Muscle layer of duodenum (tissue), 2 donors: ENCODE measurements at regions not wholly inside any gene's neighbourhood (a gene's known extent, or its start where the extent isn't known, plus 50 kb on each side); places are given as distances from the start of the nearest gene placed in this dataset.

Source experiments
- H3K27ac ChIP-seq: one replicate; pipeline ENCODE4 v1.7.0; 2013; ENCODE audit warnings: mild to moderate bottlenecking, low read length
- H3K27me3 ChIP-seq: one replicate; pipeline ENCODE4 v1.7.0; 2013; ENCODE audit warnings: low read depth, mild to moderate bottlenecking, control low read depth, low read length
- H3K36me3 ChIP-seq, 2 donors: one replicate each; pipeline ENCODE4 v1.7.0; 2013; ENCODE audit warnings: low read length in 2 of 2, control low read depth in 1 of 2, mild to moderate bottlenecking in 1 of 2; ENCODE audit not compliant: insufficient read depth in 2 of 2, control insufficient read depth in 1 of 2
- H3K4me1 ChIP-seq, 2 donors: one replicate each; pipeline ENCODE4 v1.7.0; 2013; ENCODE audit warnings: low read length in 2 of 2, mild to moderate bottlenecking in 2 of 2, control low read depth in 1 of 2, moderate library complexity in 1 of 2; ENCODE audit not compliant: insufficient read depth in 2 of 2, control insufficient read depth in 1 of 2
- H3K4me3 ChIP-seq, 2 donors: one replicate each; pipeline ENCODE4 v1.7.0; 2013; ENCODE audit warnings: low read length in 2 of 2, low read depth in 1 of 2, mild to moderate bottlenecking in 1 of 2
- H3K9me3 ChIP-seq, 2 donors: one replicate each; pipeline ENCODE4 v1.7.0; 2013; ENCODE audit warnings: low read length in 2 of 2, control low read depth in 1 of 2, mild to moderate bottlenecking in 1 of 2; ENCODE audit not compliant: control insufficient read depth in 1 of 2
- donor health status: healthy.

DNA sequence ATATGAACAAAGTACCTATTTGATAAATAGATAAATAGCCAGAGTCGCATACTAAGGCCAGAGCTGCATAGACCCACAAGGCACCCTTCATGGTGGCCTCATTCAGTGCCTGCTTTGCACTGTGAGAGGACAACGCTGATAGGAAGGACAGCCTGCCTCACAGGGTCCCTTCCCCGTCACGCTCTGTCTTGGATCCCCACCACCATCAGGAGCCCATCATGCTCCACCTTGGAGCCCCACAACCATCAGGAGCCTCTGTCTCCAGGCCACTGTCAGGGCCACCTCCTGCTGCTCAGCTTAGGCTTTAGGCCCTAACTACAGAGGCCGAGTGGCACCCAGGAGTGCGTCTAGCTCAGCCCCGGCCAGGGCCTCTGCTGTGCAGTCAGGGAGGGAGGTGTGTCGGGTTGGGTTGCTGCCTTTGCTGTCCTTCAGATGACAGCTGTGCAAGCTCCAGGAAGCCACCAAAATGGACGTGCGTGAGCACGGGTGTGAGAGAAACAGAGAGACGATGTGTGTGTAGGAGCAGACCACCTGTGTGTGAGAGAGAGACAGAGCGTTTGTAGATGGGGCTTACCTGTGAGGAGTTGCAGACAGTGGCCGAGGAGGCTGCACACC lies 516.9 kb downstream of the GLRX3 start:
- H3K27me3 ChIP-seq = no peaks in the 10 kb centered on the region
- no peaks in the 10 kb centered on the region for H3K36me3 ChIP-seq
- no peak overlapping the region for H3K4me3 ChIP-seq
- no peak overlapping the region for H3K27ac ChIP-seq
- H3K4me1 ChIP-seq = no peaks in the 10 kb centered on the region
- no peaks in the 10 kb centered on the region for H3K9me3 ChIP-seq

GRCh38 chr10:130654726-130655125 lies 518.5 kb downstream of the GLRX3 start:
- H3K36me3 ChIP-seq = no peaks in the 10 kb centered on the region
- H3K4me3 ChIP-seq = no peak overlapping the region
- H3K27ac ChIP-seq = no peak overlapping the region
- no peaks in the 10 kb centered on the region for H3K27me3 ChIP-seq
- H3K9me3 ChIP-seq = no peaks in the 10 kb centered on the region
- no peaks in the 10 kb centered on the region for H3K4me1 ChIP-seq

DNA sequence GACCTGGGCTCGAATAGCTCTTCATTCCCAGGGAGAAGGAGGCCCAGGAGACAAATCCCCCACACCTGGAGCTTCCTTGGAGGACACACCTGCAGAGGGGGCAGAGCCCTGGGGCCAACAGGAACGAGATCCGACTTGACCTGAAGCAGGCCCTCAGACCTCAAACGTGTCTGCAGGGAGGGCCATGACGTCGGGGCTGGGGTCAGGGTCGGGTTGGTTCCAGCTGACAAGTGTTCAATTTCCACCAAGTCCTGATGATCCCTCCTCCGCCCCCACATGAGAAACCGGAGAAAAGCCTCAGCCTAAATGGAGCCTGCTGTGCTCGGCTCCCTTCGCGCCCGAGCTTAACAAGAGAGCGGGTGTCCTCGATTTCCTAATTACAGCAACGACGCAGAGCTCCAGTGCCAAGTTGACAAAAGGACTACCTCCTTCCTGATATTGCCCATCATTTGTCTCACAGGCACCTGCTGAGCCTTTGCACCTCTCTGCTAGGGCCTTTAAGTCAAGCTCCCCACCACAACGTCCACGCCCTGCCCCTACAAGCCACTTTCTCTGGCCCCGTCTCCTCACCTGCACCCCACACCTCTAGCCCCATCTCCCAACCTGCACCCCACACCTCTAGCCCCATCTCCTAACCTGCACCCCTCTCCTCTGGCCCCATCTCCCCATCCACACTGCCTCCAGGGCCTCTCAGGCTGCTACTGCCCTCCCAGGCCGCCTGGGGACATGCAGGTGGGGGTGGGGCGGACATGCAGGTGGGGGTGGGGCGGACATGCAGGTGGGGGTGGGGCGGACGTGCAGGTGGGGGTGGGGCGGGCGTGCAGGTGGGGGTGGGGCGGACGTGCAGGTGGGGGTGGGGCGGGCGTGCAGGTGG lies 519.4 kb downstream of the GLRX3 start:
- H3K27ac ChIP-seq = no peak overlapping the region
- H3K27me3 ChIP-seq = no peaks in the 10 kb centered on the region
- H3K4me3 ChIP-seq = no peak overlapping the region
- no peaks in the 10 kb centered on the region for H3K4me1 ChIP-seq
- H3K36me3 ChIP-seq = no peaks in the 10 kb centered on the region
- no peaks in the 10 kb centered on the region for H3K9me3 ChIP-seq

GRCh38 chr10:130656187-130656575 lies 520.0 kb downstream of the GLRX3 start:
- Histone ChIP-seq H3K4me3 (no peak overlapping the region), H3K9me3 (no peaks in the 10 kb centered on the region), H3K36me3 (no peaks in the 10 kb centered on the region), H3K4me1 (no peaks in the 10 kb centered on the region), H3K27me3 (no peaks in the 10 kb centered on the region), H3K27ac (no peak overlapping the region)

DNA sequence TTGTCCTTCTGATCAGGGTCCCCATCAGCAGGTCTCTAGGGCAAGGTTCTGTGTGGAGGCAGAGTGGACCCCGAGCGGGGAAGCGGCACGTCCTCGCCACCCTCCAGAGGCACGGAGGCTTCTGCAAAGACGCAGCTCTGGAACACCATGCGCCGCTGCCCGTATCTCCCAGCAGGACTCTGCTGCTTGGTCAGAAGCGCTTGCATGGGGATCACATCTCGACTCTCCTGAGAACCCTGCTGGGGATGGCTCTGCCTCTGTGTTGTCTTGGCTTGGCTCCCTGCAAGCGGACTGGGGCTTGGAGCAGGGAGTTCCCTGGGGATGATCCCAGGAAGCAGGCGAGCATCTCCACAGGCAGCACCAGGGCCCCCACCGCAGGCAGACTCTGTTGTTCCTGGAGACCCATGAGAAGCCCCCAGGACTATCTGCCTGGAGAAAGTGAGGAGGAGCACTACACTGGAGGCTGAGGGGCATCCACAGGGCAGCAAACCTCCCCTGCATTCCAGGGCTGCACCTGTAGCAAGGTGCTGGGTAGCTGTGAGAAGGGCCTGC lies 520.5 kb downstream of the GLRX3 start:
- no peaks in the 10 kb centered on the region for H3K9me3 ChIP-seq
- H3K36me3 ChIP-seq = no peaks in the 10 kb centered on the region
- H3K4me3 ChIP-seq = no peak overlapping the region
- H3K27me3 ChIP-seq = no peaks in the 10 kb centered on the region
- H3K27ac ChIP-seq = no peak overlapping the region
- H3K4me1 ChIP-seq = no peaks in the 10 kb centered on the region

GRCh38 chr10:130658687-130659290 lies 522.6 kb downstream of the GLRX3 start:
- Histone ChIP-seq H3K9me3 (no peaks in the 10 kb centered on the region), H3K4me3 (no peak overlapping the region), H3K36me3 (no peaks in the 10 kb centered on the region), H3K27ac (no peak overlapping the region), H3K4me1 (no peaks in the 10 kb centered on the region), H3K27me3 (no peaks in the 10 kb centered on the region)

DNA sequence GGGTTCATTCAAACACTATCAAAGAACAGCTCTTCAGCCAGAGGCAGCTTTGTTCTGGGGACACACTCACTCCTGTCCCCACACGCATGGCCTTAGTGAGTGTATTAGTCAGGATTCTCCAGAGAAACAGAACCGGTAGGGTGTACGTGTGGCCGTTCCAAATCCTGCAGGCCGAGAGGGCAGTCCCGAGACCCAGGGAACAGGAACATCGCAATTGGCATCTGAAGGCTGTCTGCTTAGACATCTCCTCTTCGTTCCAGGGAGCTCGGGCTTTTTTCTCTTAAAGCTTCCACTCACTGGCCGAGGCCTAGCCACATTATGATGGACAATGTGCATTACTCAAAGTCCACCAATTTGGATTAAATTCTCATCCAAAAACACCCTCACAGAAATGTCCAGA lies 523.3 kb downstream of the GLRX3 start:
- Histone ChIP-seq H3K27me3 (no peaks in the 10 kb centered on the region), H3K4me1 (no peaks in the 10 kb centered on the region), H3K9me3 (no peaks in the 10 kb centered on the region), H3K36me3 (no peaks in the 10 kb centered on the region), H3K27ac (no peak overlapping the region), H3K4me3 (no peak overlapping the region)

DNA sequence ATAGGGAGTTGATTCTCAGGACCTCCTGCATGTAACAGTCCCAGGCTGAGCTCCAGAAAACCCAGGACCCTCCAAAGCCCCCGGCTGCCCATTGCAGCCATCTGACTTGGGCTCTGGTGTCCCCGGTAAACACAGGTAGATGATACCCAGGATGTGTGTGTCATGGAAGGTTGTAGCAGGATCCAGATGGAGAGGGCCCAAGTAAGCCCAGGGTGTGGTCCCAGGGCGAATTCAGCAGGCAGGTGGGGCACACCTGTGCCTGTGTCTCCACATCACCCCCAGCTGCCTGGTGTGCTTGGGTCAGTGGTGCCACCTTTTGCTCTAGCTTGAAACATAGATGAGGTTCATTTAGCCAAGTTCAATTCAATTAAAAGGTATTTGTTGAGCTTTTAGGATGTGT lies 524.1 kb downstream of the GLRX3 start:
- no peak overlapping the region for H3K4me3 ChIP-seq
- no peaks in the 10 kb centered on the region for H3K4me1 ChIP-seq
- no peaks in the 10 kb centered on the region for H3K27me3 ChIP-seq
- H3K9me3 ChIP-seq = no peaks in the 10 kb centered on the region
- no peak overlapping the region for H3K27ac ChIP-seq
- H3K36me3 ChIP-seq = no peaks in the 10 kb centered on the region

DNA sequence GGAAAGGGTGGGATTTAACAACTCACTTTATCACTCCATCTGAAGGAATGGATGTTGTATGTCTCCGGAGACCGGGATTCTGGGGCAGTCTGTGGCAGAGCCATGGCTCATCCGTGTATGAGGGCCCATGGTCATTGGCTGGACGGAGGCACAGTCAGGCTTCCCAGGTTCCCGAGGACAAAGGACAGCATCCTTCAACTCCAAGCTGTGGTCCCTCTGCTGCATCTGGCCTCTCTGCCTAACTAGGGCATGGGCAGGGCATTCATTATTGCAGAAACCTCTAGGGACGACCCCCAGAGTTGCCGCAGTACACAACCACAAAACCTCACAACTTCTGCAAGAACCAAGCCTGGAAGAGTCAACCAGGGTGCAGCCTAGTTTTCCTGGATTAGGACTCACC lies 525.2 kb downstream of the GLRX3 start:
- no peak overlapping the region for H3K4me3 ChIP-seq
- H3K36me3 ChIP-seq = no peaks in the 10 kb centered on the region
- H3K9me3 ChIP-seq = no peaks in the 10 kb centered on the region
- H3K4me1 ChIP-seq = no peaks in the 10 kb centered on the region
- no peaks in the 10 kb centered on the region for H3K27me3 ChIP-seq
- no peak overlapping the region for H3K27ac ChIP-seq

GRCh38 chr10:130662775-130663174 lies 526.6 kb downstream of the GLRX3 start:
- H3K4me1 ChIP-seq = no peaks in the 10 kb centered on the region
- no peak overlapping the region for H3K4me3 ChIP-seq
- H3K27me3 ChIP-seq = no peaks in the 10 kb centered on the region
- no peak overlapping the region for H3K27ac ChIP-seq
- H3K9me3 ChIP-seq = no peaks in the 10 kb centered on the region
- no peaks in the 10 kb centered on the region for H3K36me3 ChIP-seq

DNA sequence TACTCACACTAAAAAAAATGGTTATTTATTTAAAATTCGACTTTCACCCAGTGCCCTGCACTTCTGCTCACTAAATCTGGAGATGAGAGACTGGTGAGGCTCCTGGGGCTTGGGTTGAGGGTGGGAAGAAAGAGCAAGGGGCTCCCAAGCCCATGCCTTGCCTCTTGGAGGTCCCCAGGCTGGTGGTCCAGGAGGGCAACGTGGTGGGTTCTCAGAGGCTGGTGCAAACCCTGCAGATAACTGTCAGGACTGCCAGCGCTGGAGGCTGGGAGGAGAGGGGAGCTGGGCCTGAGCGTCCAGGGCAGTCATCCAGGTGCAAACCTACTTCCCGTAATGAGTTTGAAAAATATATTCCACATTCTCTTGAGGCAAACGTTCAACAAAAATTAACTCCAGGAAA lies 528.3 kb downstream of the GLRX3 start:
- no peaks in the 10 kb centered on the region for H3K9me3 ChIP-seq
- H3K27me3 ChIP-seq = no peaks in the 10 kb centered on the region
- no peak overlapping the region for H3K27ac ChIP-seq
- no peak overlapping the region for H3K4me3 ChIP-seq
- no peaks in the 10 kb centered on the region for H3K4me1 ChIP-seq
- H3K36me3 ChIP-seq = no peaks in the 10 kb centered on the region
